Stimulated activated CD4-positive, alpha-beta T cell treated with anti-CD3 and anti-CD28 coated beads, TNF-alpha, amount 100 ng/mL, for 24 hours (primary cell): ENCODE measurements at regions not wholly inside any gene's neighbourhood (a gene's known extent, or its start where the extent isn't known, plus 50 kb on each side); places are given as distances from the start of the nearest gene placed in this dataset.
"Not testable (repeated sequence)": the region's sequence is repeated elsewhere in the genome, so short reads cannot be mapped to it uniquely, and the experiment has no call there.

ENCODE experiments used
- DNase-seq, 3 experiments: peaks; one replicate each; pipeline ENCODE4 v3.0.0-alpha.2; 2020; ENCODE audit warnings: low read depth in 3 of 3

DNA sequence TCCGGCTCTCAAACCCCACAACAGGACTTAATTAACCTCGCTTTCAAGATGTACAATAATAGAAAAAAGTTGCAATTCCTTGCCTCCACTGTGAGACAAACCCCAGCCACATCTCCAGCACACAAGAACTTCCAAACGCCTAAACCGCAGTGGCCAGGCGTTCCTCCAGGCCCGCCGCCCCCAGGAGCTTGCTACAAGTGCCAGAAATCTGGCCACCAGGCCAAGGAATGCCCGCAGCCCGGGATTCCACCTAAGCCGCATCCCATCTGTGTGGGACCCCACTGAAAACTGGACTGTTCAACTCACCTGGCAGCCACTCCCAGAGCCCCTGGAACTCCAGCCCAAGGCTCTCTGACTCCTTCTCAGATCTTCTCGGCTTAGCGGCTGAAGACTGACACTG lies 262.5 kb downstream of the SMARCA2 start:
- DNase-seq = not testable (repeated sequence)

DNA sequence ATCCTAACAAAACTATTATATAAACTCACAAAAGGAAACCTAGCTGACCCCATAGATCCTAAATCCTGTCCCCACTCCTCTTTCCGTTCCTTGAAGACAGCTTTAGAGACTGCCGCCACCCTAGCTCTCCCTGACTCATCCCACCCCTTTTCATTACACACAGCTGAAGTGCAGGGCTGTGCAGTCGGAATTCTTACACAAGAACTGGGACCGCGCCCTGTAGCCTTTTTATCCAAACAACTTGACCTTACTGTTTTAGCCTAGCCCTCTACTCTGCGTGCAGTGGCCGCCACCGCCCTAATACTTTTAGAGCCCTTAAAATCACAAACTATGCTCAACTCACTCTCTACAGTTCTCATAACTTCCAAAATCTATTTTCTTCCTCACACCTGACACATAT lies 264.0 kb downstream of the SMARCA2 start:
- DNase-seq = not testable (repeated sequence)

DNA sequence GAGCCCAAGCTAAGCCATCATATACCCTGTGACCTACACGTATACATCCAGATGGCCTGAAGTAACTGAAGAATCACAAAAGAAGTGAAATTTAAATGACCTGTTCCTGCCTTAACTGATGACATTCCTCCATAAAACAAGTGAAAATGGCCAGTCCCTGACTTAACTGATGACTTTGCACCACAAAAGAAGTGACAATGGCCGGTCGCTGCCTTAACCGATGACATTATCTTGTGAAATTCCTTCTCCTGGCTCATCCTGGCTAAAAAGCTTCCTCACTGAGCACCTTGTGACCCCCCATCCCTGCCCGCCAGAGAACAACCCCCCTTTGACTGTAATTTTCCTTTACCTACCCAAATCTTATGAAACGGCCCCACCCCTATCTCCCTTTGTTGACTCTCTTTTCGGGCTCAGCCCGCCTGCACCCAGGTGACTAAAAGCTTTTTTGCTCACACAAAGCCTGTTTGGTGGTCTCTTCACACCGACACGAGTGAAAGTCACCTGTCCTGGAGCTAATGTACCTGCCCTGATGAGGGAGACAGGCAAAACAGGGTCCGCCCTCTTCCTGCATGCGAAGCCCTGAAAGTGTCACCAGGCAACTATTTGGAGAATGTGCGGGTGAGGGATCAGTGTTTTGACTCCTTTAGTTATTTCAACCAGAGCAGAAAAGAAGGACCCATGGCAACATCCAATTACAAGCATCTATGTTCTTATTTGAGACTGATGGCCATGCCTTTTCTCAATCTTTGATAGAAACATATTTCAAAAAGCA lies 266.1 kb downstream of the SMARCA2 start:
- DNase-seq = no peak

DNA sequence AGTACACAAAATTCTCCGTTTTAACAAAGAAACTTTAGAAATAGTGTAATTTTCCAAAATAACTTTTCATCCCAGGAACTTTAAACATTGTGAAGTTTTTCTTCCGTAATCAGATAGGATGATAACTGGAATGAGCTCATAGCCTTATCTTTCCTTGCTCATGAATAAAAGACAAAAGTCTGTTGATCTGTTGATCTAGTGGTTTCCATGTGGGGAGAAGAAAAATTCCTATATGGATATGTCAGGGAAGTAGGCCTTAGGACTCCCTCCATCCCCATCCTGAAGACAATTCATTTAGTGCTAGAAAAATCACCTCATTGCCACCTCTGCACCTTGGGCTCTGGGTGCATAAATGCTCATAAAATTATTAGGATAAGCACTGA lies 266.6 kb downstream of the SMARCA2 start:
- no peak for DNase-seq

DNA sequence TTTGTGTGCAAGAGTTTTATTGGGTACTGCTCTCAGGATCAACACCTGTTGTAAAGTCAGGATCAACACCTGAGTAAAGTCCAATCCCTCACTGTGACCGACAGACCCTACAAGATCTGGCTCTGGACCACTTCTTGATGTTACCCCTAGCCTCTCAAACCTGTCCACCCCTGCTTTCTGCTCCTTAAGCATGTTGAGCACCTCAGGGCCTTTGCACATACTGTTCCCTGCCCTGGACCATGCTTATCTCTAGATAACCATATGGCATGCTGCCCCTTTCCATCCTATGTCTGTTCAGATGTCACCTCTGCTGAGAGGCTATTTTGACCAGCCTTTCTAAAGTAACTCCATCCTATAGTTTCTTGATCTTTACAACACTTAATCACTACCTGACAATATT lies 269.6 kb downstream of the SMARCA2 start:
- no peak for DNase-seq

- no peak for DNase-seq
Measured at GRCh38 chr9:2285416-2286332, 270.5 kb downstream of the SMARCA2 start.

GRCh38 chr9:2286333-2286705 lies 271.2 kb downstream of the SMARCA2 start:
- no peak for DNase-seq

DNA sequence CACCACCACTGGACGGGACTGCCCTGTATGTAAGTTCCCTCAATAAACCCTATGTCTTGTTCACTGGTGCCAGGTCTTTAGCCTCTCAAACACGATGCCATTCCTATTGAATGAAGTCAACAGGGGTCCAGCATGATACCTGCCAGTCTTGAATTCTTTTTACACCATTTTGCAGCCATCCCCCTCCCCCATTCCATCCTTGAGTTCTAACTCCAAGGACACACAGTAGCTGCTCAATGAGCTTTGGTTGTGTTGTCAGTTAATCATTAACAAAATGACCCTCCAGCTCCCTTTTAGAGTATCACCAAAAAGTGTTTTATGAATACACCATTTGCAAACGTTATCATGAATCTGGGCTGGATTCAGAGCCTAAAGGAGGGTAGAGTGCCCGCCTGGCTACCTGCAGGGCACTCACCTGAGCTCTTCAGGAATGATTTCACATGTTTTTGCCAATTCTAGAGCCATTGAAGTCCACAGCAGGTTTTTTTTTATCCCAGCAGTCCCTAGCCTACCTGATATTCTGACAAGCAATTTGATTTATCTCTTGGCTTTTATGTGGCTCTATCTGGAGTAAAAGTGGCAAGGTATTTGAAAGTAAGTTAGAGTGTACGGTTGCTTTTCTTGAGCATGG lies 271.8 kb downstream of the SMARCA2 start:
- no peak for DNase-seq

- DNase-seq = no peak
Measured at GRCh38 chr9:2288309-2288708, 273.2 kb downstream of the SMARCA2 start.

DNA sequence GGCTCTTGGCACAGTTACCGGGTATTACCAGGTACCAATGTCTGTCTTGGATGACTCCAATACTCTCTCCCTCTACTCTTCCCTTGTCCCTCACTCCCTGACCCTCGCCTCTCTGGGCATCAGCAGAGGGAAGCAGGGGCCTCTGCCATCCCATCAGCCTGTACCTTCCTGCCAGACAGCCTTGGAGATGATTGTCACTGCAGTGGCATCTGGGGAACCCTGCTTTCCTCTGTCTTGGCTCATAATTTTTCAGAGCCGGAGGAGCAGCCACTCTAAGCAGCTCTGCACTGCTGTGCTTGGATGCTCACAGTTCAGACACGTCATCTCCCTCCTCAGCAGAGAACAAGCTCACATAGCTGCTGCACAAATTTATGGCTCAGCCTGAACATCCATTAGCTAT lies 274.1 kb downstream of the SMARCA2 start:
- no peak for DNase-seq

- DNase-seq = no peak
Measured at GRCh38 chr9:2290382-2290781, 275.2 kb downstream of the SMARCA2 start.

DNA sequence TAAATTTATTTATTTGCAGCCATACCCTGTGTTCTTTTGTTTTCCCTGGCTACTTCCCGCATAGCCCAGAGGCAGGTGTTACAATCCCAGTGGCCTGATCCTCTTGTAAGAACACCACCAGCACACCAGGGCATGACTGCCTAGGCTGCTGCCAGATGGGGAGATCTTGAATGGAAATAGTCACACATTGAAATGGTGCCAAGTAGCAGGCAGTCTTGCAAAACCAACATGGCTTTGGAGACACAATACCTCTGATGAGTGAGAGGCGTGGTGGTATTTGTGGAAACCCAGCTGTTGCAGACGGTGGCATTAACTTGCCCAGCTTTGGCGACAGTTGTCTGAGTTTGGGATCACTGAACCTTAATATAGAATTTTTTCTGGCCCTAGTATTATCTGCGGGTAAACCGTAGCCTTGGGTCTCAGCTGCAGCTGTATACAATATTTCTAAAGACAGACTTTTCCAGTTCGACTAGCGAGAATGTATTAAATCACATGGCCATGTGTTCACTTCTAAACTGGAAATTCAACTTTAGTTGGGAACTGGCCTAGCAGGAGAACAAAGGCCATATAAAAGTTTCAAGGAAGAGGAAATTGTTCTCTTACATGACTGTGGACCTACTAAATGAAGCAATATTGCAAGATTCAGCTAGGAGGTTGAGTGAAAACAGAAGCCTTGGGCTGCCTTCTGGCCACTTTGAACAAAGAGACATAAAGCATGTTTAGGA lies 277.0 kb downstream of the SMARCA2 start:
- no peak for DNase-seq

DNA sequence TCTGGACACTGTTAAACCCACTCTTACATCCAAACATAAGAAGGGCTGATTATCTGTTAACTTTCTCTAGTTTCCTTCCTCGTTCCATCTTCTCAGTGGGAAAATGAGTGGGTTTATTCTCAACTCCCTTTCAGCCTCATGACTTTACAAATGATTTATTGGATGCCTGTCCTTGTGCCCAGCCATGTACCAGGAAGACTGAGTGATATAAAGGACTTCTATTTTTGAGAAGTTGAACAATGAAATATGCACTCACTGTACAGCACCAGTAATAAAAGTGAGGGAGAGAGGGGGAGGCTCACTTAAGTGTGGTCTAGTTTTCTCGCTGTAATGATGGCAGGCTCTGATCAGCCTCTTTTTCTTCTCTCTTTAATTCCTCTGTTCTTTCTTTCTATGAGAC lies 277.6 kb downstream of the SMARCA2 start:
- no peak for DNase-seq

- no peak for DNase-seq
Measured at GRCh38 chr9:2297771-2298170, 282.6 kb downstream of the SMARCA2 start.

DNA sequence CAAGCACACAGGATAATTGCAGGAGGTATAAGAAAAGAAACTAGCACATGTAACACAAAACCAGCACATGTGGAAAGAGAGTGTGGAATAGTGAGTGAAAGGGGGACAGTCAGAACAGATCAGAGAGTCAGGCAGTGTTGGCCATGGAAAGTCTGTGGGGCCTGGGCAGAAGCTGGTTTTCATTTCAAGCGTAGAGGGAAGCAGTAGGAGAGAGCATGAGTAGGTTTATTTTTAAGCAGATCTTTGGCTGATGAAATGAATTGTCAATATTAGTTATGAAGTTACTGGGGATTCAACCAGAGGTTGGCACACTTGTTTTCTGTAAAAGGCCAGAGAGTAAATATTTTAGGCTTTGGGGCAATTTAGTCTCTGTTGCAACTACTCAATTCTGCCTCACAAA lies 283.1 kb downstream of the SMARCA2 start:
- DNase-seq = no peak

DNA sequence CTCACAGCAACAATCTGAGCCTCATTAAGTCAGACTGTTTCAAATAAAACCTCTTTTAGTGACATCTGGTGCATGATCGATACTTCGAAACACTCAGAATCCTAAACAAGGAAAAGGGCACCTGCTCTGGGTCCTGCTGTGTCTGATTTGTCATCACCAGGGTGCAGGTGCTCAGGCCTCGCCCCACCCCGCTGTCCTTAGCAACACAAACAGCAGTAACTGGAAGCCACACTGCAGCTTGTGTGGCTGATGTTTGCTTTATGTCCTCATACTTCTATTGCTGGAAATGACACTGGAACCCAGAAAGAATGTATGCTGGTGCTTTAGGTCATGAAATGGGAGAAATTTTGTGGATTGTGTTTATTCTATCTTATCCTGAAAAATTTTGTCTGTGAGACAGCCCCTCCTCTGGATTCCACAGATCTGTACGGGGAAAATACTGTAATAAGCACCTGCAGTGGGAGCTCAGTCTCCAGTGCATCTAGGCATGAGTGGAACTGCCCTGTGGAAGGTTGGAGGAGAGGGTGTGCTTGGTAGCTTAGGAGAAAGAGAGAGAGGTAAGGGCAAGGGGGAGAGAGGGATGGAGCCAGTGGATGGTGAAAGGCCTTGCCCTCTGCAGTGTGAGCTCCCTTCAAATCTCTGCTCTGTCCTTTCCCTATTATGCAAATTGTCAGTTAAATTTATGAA lies 284.2 kb downstream of the SMARCA2 start:
- DNase-seq = no peak

DNA sequence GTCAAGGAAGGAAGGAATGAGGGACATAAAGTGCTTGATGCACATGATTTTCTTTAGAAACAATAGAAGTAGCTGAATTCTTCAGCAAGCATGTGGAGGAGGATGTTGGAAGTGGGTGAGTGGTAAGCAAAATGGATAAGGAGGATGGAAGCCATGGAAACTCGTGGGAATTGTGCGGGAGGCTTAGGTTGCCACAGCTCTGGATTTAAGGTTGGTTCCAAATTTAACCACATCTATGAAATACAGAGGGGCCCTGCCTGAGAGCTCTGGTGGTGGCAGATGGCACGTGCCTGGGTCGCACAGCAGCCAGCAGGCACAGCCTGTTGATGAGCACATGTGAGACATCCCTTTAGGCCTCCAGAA lies 284.7 kb downstream of the SMARCA2 start:
- DNase-seq = no peak

GRCh38 chr9:2300325-2300724 lies 285.2 kb downstream of the SMARCA2 start:
- DNase-seq = no peak

DNA sequence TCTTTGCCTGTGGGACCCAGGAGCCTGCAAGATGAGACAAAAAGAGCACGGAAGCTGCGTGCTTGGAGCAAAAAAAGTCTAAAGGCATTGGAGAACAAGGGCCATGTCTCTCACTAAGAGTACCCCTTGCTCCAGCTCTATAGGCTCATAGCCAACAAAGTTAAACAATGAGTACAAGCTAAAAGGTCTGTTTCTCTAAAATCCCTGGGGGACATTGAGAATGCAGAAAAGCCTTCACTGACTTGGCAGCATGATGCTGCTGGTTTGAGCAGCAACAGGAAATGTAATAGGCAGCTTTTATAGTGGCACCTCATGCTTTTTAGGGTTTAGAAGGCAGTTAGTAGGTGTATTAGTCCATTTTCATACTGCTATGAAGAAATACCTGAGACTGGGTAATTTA lies 287.5 kb downstream of the SMARCA2 start:
- DNase-seq = no peak

DNA sequence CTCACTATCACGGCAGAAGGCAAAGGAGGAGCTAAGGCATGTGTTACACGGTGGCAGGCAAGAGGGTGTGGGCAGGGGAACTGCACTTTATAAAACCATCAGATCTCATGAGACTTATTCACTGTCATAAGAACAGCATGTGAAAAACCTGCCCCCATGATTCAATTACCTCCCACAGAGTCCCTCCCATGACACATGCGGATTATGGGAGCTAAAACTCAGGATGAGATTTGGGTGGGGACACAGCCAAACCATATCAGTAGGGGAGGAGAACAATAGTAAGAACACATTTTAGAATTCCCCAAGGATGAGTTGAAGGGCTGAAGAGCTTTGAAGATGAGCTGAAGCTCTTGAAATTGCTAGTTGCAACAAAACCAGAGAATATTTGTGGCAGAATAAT lies 287.9 kb downstream of the SMARCA2 start:
- DNase-seq = no peak

DNA sequence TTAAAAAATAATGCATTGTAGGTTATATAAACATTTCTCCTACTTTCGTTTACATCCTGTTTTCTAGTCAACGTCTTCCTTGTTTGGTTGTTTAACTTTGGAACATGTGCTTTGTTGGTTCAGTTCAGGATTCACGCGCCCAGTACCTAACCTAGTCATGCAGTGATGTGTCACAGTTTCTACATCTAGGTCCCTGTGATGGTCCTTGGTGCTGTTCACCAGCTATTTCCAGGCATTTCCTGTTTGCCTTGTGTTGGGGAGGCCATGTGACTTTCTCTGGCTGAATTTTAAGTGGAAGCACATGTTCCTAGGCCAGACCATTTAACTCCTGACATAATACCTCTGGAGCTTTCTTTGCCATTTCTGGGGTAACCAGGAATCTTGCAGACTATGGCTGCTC lies 292.3 kb downstream of the SMARCA2 start:
- no peak for DNase-seq
